ENCODE measurements at regions not wholly inside any gene's neighbourhood (a gene's known extent, or its start where the extent isn't known, plus 50 kb on each side); places are given as distances from the start of the nearest gene placed in this dataset.

DNA sequence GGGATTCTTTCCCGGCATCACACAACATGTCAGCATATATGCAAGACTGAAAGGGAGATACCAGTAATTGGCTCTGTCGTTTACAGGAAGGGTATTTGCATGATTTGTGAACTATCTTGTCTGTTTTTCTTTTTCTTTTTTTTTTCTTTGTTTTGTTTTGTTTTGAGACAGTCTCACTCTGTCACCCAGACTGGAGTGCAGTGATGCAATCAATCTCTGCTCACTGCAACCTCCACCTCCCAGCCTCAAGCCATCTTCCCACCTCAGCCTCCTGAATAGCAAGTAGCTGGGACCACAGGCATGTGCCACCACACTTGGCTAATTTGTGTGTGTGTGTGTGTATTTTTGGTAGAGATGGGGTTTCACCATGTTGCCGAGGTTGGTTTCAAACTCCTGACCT lies 262.7 kb upstream of the F9 start:
- no peak overlapping the region for H3K4me3 ChIP-seq (ENCODE audit: low read depth, low read length)
- no peaks in the 10 kb centered on the region for H3K36me3 ChIP-seq (ENCODE audit: control insufficient read depth, insufficient read depth, low read length)
- H3K27me3 ChIP-seq (ENCODE audit: control insufficient read depth, insufficient read depth, low read length), result no peaks in the 10 kb centered on the region
- DNase-seq (ENCODE audit: low read depth) (no peak), FAIRE-seq (no peak)
- TF ChIP-seq CTCF (IDR thresholded peaks at IDR 0.05; ENCODE audit: insufficient read depth, low read length, severe bottlenecking), result no peak

- H3K27me3 ChIP-seq (ENCODE audit: control insufficient read depth, insufficient read depth, low read length), result no peaks in the 10 kb centered on the region
- FAIRE-seq (no peak), DNase-seq (ENCODE audit: low read depth) (peak; percentile 6)
- no peak overlapping the region for H3K4me3 ChIP-seq (ENCODE audit: low read depth, low read length)
- no peak for TF ChIP-seq CTCF (IDR thresholded peaks at IDR 0.05; ENCODE audit: insufficient read depth, low read length, severe bottlenecking)
- no peaks in the 10 kb centered on the region for H3K36me3 ChIP-seq (ENCODE audit: control insufficient read depth, insufficient read depth, low read length)
Measured at GRCh38 chrX:139246295-139246694, 284.2 kb upstream of the F9 start.

DNA sequence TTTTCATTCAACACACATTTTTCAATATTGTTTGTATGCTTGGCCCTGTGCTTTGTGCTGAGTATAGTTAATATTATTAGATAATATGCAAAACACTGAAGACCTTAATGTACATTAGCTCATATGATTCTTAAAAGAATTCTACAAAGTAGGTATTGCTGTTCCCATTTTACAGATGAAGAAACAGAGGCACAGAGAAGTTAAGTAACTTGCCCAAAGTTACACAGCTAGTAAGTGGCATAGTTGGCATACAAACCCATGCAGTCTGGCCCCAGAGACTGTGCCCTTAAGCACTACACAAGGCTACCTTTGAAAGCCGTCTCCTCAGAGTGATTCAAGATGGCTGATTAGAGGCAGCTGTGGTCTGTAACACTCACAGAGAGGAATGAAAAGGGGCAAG lies 293.4 kb upstream of the F9 start:
- no peaks in the 10 kb centered on the region for H3K27me3 ChIP-seq (ENCODE audit: control insufficient read depth, insufficient read depth, low read length)
- H3K36me3 ChIP-seq (ENCODE audit: control insufficient read depth, insufficient read depth, low read length), result no peaks in the 10 kb centered on the region
- TF ChIP-seq CTCF (IDR thresholded peaks at IDR 0.05; ENCODE audit: insufficient read depth, low read length, severe bottlenecking), result no peak
- DNase-seq (ENCODE audit: low read depth) (no peak), FAIRE-seq (no peak)
- no peak overlapping the region for H3K4me3 ChIP-seq (ENCODE audit: low read depth, low read length)

- FAIRE-seq (no peak), DNase-seq (ENCODE audit: low read depth) (no peak)
- H3K4me3 ChIP-seq (ENCODE audit: low read depth, low read length), result no peak overlapping the region
- H3K27me3 ChIP-seq (ENCODE audit: control insufficient read depth, insufficient read depth, low read length), result no peaks in the 10 kb centered on the region
- no peak for TF ChIP-seq CTCF (IDR thresholded peaks at IDR 0.05; ENCODE audit: insufficient read depth, low read length, severe bottlenecking)
- H3K36me3 ChIP-seq (ENCODE audit: control insufficient read depth, insufficient read depth, low read length), result no peaks in the 10 kb centered on the region
Measured at GRCh38 chrX:139234898-139235297, 295.6 kb upstream of the F9 start.

GRCh38 chrX:139224953-139225665 lies 305.4 kb upstream of the F9 start:
- FAIRE-seq, result no peak
- no peak for TF ChIP-seq CTCF (IDR thresholded peaks at IDR 0.05; ENCODE audit: insufficient read depth, low read length, severe bottlenecking)

More at GRCh38 chrX:139224953-139225665, 305.4 kb upstream of the F9 start:
- Histone ChIP-seq H3K36me3 (ENCODE audit: control insufficient read depth, insufficient read depth, low read length) (no peaks in the 10 kb centered on the region), H3K4me3 (ENCODE audit: low read depth, low read length) (no peak overlapping the region), H3K27me3 (ENCODE audit: control insufficient read depth, insufficient read depth, low read length) (no peaks in the 10 kb centered on the region)
- no peak for DNase-seq (ENCODE audit: low read depth)

All from bronchial epithelial cell (primary cell).